ENCODE measurements at regions not wholly inside any gene's neighbourhood (a gene's known extent, or its start where the extent isn't known, plus 50 kb on each side); places are given as distances from the start of the nearest gene placed in this dataset.

DNA sequence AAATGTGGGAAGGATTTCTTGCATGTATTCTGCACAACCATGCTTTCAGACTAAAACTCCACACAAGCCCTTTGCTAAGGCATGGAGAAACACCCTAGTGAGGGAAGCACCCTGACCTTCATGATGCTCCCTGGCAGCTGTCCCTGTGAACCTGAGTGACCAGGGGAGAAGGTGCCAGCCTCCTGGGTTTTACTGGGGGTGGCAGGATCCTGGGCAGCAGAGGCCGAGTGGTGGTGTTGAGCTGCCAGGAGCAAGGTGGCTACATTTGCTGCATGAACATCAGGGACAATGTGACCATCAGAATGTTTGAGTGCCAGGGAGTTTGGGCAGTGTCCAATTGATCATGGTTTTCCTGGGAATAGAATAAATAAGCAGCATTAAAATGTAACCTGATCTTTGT lies 437.9 kb downstream of the TCERG1L start:
- TF ChIP-seq, protein P1, sequence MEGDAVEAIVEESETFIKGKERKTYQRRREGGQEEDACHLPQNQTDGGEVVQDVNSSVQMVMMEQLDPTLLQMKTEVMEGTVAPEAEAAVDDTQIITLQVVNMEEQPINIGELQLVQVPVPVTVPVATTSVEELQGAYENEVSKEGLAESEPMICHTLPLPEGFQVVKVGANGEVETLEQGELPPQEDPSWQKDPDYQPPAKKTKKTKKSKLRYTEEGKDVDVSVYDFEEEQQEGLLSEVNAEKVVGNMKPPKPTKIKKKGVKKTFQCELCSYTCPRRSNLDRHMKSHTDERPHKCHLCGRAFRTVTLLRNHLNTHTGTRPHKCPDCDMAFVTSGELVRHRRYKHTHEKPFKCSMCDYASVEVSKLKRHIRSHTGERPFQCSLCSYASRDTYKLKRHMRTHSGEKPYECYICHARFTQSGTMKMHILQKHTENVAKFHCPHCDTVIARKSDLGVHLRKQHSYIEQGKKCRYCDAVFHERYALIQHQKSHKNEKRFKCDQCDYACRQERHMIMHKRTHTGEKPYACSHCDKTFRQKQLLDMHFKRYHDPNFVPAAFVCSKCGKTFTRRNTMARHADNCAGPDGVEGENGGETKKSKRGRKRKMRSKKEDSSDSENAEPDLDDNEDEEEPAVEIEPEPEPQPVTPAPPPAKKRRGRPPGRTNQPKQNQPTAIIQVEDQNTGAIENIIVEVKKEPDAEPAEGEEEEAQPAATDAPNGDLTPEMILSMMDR (IDR thresholded peaks at IDR 0.05) = no peak
- TF ChIP-seq POLR2A (IDR thresholded peaks at IDR 0.05) = no peak

All from right lobe of liver (tissue), 4 donors.